ENCODE measurements at regions not wholly inside any gene's neighbourhood (a gene's known extent, or its start where the extent isn't known, plus 50 kb on each side); places are given as distances from the start of the nearest gene placed in this dataset.

GRCh38 chr7:32346253-32346652 is 143.9 kb downstream of the LSM5 start:
- no peak for DNase-seq (ENCODE audit: low read depth)

GRCh38 chr7:32336726-32337125 is 153.5 kb downstream of the LSM5 start:
- DNase-seq (ENCODE audit: low read depth) = peak; percentile 73

GRCh38 chr7:32335107-32335506 is 155.1 kb downstream of the LSM5 start:
- DNase-seq (ENCODE audit: low read depth) = peak; percentile 92

GRCh38 chr7:32330602-32331001 is 159.6 kb downstream of the LSM5 start:
- DNase-seq (ENCODE audit: low read depth) = no peak

GRCh38 chr7:32326078-32326477 is 164.1 kb downstream of the LSM5 start:
- no peak for DNase-seq (ENCODE audit: low read depth)

GRCh38 chr7:32323712-32324111 is 166.5 kb downstream of the LSM5 start:
- DNase-seq (ENCODE audit: low read depth) = no peak

GRCh38 chr7:32319012-32319382 is 171.2 kb downstream of the LSM5 start:
- DNase-seq (ENCODE audit: low read depth) = no peak

GRCh38 chr7:32318300-32319011 is 171.7 kb downstream of the LSM5 start:
- DNase-seq (ENCODE audit: low read depth) = no peak

GRCh38 chr7:32316839-32317238 is 173.3 kb downstream of the LSM5 start:
- no peak for DNase-seq (ENCODE audit: low read depth)

- DNase-seq (ENCODE audit: low read depth) = no peak
These were observed 175.4 kb downstream of the LSM5 start for GRCh38 chr7:32314761-32315160.

- no peak for DNase-seq (ENCODE audit: low read depth)
These were observed 188.8 kb downstream of the LSM5 start for GRCh38 chr7:32301427-32301826.

- no peak for DNase-seq (ENCODE audit: low read depth)
These were observed 191.0 kb downstream of the LSM5 start for GRCh38 chr7:32299133-32299702.

- DNase-seq (ENCODE audit: low read depth) = peak; percentile 3
These were observed 191.6 kb downstream of the LSM5 start for GRCh38 chr7:32298408-32299132.

GRCh38 chr7:32293833-32294232 is 196.3 kb downstream of the LSM5 start:
- no peak for DNase-seq (ENCODE audit: low read depth)

- DNase-seq (ENCODE audit: low read depth) = no peak
These were observed 200.3 kb downstream of the LSM5 start for GRCh38 chr7:32289651-32290414.

GRCh38 chr7:32285698-32286097 is 204.5 kb downstream of the LSM5 start:
- DNase-seq (ENCODE audit: low read depth) = no peak

- DNase-seq (ENCODE audit: low read depth) = no peak
These were observed 206.6 kb downstream of the LSM5 start for GRCh38 chr7:32283546-32283945.

- DNase-seq (ENCODE audit: low read depth) = no peak
These were observed 209.3 kb upstream of the PDE1C start for GRCh38 chr7:32279500-32279899.

- DNase-seq (ENCODE audit: low read depth) = peak; percentile 15
These were observed 205.2 kb upstream of the PDE1C start for GRCh38 chr7:32275216-32276009.

- DNase-seq (ENCODE audit: low read depth) = no peak
These were observed 203.1 kb upstream of the PDE1C start for GRCh38 chr7:32273297-32273696.

- DNase-seq (ENCODE audit: low read depth) = no peak
These were observed 196.8 kb upstream of the PDE1C start for GRCh38 chr7:32266932-32267475.
